T-helper 17 cell (primary cell): ENCODE measurements at regions not wholly inside any gene's neighbourhood (a gene's known extent, or its start where the extent isn't known, plus 50 kb on each side); places are given as distances from the start of the nearest gene placed in this dataset.

Experiments used
- ATAC-seq: fragments of 150-1000 bp; cut with Tn5 transposase; 2 replicates; pipeline ENCODE4 v1.10.0; 2021; ENCODE audit warnings: mild to moderate bottlenecking, moderate library complexity
- DNase-seq, 3 donors: peaks; one replicate each; pipeline versions ENCODE4 v3.0.0 to v3.0.0-alpha.2; 2020 to 2021
- H3K9me3 ChIP-seq: one replicate; pipeline ENCODE4 v1.7.0; 2013; ENCODE audit warnings: low read length, mild to moderate bottlenecking; ENCODE audit not compliant: control insufficient read depth, poor library complexity, severe bottlenecking
- H3K27ac Mint-ChIP-seq: one replicate; pipeline ENCODE4 v1.8.0; 2022; ENCODE audit warnings: mild to moderate bottlenecking, moderate library complexity, mixed read lengths
- H3K27me3 Mint-ChIP-seq: one replicate; pipeline ENCODE4 v1.8.0; 2022; ENCODE audit warnings: mixed read lengths
- H3K36me3 Mint-ChIP-seq: one replicate; pipeline ENCODE4 v1.8.0; 2022; ENCODE audit warnings: low read depth, mixed read lengths
- H3K4me1 Mint-ChIP-seq: one replicate; pipeline ENCODE4 v1.8.0; 2022; ENCODE audit warnings: mild to moderate bottlenecking, mixed read lengths
- H3K4me3 Mint-ChIP-seq: one replicate; pipeline ENCODE4 v1.8.0; 2022; ENCODE audit warnings: mild to moderate bottlenecking, moderate library complexity, mixed read lengths

DNA sequence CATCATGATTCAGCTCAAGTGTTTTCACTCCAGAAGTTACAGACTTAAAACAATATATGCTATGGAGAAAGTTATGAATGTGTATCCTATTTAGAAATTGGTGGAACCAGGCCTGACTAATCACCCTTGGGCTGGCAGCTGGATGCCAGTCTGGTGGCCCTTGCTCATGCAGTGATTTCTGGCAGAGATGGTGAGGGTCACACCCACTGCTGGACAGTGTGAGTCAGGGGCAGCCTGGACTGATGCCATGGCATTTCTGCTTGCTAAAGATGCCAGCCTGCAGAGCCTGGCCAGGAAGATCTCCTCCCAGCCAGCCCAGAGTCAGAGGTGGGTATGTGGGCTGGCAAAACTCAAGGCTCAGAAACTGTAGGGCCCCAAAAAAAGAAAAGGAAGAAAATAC, 695.7 kb downstream of the CDY2B start:
- Mint-ChIP-seq H3K4me3 (no peak overlapping the region), H3K36me3 (no peaks in the 10 kb centered on the region), H3K27me3 (no peaks in the 10 kb centered on the region), H3K4me1 (no peaks in the 10 kb centered on the region), H3K27ac (no peak overlapping the region)
- ATAC-seq (no peak), DNase-seq (no peak)
- H3K9me3 ChIP-seq, result no peaks in the 10 kb centered on the region

DNA sequence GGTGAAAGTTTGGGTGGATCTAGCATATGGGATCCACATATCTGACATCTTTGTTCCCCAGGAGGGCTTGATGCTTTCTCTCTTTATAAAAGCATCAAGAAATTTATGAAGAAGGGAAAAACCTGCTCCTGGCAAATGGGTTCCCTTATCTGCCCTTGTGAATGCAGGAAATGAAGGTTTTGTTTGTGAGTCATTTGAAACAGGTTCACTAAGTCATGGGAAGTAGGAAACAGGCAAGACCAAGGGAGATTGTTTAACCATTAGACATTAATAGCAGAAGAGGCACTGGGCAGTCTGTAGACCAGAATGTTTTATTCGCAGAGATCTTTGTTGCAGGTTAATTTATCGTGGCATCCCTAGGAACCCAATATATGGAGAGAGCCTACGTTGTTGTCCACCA, 713.1 kb downstream of the CDY2B start:
- Mint-ChIP-seq H3K27me3 (no peaks in the 10 kb centered on the region), H3K4me1 (no peaks in the 10 kb centered on the region), H3K36me3 (no peaks in the 10 kb centered on the region), H3K4me3 (no peak overlapping the region), H3K27ac (no peak overlapping the region)
- DNase-seq, result no peak
- no peaks in the 10 kb centered on the region for H3K9me3 ChIP-seq
- no peak for ATAC-seq

- no peaks in the 10 kb centered on the region for H3K27me3 Mint-ChIP-seq
- no peak for DNase-seq
- no peak overlapping the region for H3K4me3 Mint-ChIP-seq
- ATAC-seq, result no peak
- H3K36me3 Mint-ChIP-seq, result no peaks in the 10 kb centered on the region
- no peaks in the 10 kb centered on the region for H3K9me3 ChIP-seq
- H3K27ac Mint-ChIP-seq, result no peak overlapping the region
- H3K4me1 Mint-ChIP-seq, result no peaks in the 10 kb centered on the region
These were observed 757.9 kb downstream of the CDY2B start for GRCh38 chrY:17122166-17122565.

- DNase-seq (no peak), ATAC-seq (no peak)
- H3K9me3 ChIP-seq, result peaks cover 4% of the 10 kb centered on the region
- Mint-ChIP-seq H3K27me3 (no peaks in the 10 kb centered on the region), H3K36me3 (no peaks in the 10 kb centered on the region), H3K4me1 (no peaks in the 10 kb centered on the region), H3K4me3 (no peak overlapping the region), H3K27ac (no peak overlapping the region)
These were observed 794.7 kb downstream of the CDY2B start for GRCh38 chrY:17085303-17085702.

DNA sequence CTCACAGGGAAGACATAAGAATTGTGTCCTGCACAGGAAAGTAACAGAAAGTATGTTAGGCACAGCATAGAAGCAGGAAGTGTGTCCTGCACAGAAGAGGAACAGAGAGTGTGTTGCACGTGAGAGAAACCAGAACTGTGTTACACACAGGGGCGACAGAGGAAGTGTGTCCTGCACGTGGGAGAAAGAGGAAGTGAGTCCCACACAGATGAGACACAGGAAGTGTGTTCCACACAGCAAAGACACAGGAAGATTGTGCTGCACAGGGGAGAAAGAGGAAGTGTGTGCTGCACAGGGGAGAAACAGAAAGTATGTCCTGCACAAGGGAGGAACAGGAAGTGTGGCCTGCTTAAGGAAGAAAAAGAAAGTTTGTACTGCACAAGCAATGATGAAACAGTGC, 800.1 kb downstream of the CDY2B start:
- DNase-seq (no peak), ATAC-seq (no peak)
- H3K27ac Mint-ChIP-seq, result no peak overlapping the region
- no peaks in the 10 kb centered on the region for H3K4me1 Mint-ChIP-seq
- peak overlapping the region; percentile 31 for H3K4me3 Mint-ChIP-seq
- H3K27me3 Mint-ChIP-seq, result no peaks in the 10 kb centered on the region
- H3K36me3 Mint-ChIP-seq, result no peaks in the 10 kb centered on the region
- peaks cover 2% of the 10 kb centered on the region for H3K9me3 ChIP-seq

DNA sequence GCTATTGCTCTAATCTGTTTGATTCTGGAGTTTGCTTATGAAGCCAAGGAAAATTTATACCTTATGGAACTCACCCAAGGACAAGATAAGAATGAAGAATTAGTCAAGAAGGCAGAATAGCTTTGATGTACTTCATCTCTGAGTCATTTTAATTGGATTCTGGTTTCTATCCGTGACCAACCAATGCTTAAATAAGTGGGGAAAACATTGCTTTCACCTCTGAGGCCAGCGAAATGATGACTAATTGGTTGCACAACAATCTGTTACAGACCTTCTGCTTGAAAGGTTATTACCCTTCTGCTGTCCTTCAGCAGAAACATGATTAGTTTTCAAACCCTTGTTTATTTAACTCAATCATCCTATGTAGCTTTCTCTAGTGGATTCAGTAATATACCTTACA, 812.7 kb downstream of the CDY2B start:
- no peak for ATAC-seq
- H3K27me3 Mint-ChIP-seq, result no peaks in the 10 kb centered on the region
- no peaks in the 10 kb centered on the region for H3K4me1 Mint-ChIP-seq
- H3K4me3 Mint-ChIP-seq, result no peak overlapping the region
- H3K27ac Mint-ChIP-seq, result no peak overlapping the region
- no peak for DNase-seq
- H3K9me3 ChIP-seq, result no peaks in the 10 kb centered on the region
- H3K36me3 Mint-ChIP-seq, result no peaks in the 10 kb centered on the region

DNA sequence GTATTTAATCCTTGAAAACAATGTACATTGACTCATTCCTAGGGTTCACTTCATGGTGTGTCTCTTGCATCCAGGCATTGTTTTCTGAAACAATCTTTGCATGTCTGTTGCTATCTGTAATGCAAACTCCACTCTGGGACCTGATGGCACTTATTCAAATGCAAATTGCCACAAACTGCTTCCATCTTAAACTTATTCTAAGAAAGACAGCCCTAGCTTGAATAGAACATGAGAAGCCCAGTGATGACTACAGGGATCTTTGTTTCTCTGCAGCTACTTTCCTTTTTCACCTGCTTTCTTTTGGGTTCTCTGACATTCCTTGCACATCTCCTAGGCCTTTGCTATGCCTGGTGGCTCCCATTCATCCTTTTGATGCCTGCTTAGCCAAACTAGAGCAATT, 827.0 kb downstream of the CDY2B start:
- no peak for ATAC-seq
- Mint-ChIP-seq H3K27me3 (no peaks in the 10 kb centered on the region), H3K4me3 (no peak overlapping the region), H3K4me1 (no peaks in the 10 kb centered on the region), H3K27ac (no peak overlapping the region), H3K36me3 (no peaks in the 10 kb centered on the region)
- DNase-seq, result no peak
- H3K9me3 ChIP-seq, result no peaks in the 10 kb centered on the region

DNA sequence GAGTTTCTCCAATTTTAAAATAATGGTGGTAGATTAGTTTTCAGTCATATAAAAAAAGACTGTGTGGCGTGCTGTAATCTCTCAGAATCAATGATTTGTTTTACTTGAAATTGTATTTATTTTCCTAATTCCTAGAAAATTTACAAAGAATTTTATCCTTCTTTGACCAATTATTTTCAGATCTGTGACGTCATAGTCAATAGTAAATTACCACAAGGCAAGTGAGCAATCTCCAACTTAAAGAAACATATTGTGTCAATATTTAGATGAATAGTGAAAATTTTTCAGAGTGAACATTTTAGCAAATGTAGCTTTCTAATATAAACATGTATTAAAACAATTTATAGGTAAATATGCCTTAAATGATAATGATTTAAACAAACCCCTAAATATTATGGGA, 829.6 kb downstream of the CDY2B start:
- H3K36me3 Mint-ChIP-seq, result no peaks in the 10 kb centered on the region
- no peaks in the 10 kb centered on the region for H3K9me3 ChIP-seq
- no peaks in the 10 kb centered on the region for H3K27me3 Mint-ChIP-seq
- no peak for ATAC-seq
- H3K4me1 Mint-ChIP-seq, result no peaks in the 10 kb centered on the region
- H3K27ac Mint-ChIP-seq, result no peak overlapping the region
- H3K4me3 Mint-ChIP-seq, result no peak overlapping the region
- no peak for DNase-seq

DNA sequence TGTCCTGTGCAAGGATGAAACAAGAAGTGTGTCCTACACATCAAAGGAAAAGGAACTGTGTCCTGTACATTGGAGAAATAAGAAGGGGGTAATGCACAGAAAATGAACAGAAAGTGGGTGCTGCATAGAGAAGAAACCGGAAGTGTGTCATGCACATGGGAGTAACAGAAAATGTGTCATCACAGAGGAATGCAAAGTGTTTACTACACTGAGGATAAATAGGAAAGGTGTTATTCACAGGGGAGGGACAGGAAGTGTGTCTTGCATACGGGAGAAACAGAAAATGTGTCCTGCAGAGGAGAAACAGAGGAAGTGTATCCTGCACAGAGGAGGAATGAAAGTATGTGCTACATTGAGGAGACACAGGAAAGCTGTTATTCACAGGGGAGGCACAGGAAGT, 834.9 kb downstream of the CDY2B start:
- Mint-ChIP-seq H3K27me3 (no peaks in the 10 kb centered on the region), H3K36me3 (no peaks in the 10 kb centered on the region), H3K4me1 (no peaks in the 10 kb centered on the region), H3K27ac (no peak overlapping the region), H3K4me3 (no peak overlapping the region)
- DNase-seq (no peak), ATAC-seq (no peak)
- no peaks in the 10 kb centered on the region for H3K9me3 ChIP-seq

DNA sequence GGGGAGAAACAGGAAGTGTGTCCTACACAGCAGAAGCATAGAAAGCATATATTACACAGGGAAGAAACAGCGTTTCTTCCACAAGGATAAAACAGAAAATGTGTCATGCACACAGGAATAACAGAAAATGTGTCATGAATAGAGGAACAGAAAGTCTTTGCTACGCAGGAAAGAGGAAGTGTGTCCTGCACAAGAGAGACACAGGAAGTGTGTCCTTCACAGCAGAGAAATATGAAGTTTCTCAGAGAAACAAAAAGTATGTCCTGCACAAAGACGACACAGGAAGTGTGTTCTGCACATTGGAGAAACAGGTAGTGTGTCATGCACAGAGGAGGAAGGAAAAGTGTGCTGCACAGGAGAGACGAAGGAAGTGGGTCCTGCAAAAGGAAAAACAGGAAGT, 835.3 kb downstream of the CDY2B start:
- H3K36me3 Mint-ChIP-seq, result no peaks in the 10 kb centered on the region
- no peaks in the 10 kb centered on the region for H3K4me1 Mint-ChIP-seq
- H3K27me3 Mint-ChIP-seq, result no peaks in the 10 kb centered on the region
- no peak for DNase-seq
- no peak for ATAC-seq
- no peak overlapping the region for H3K4me3 Mint-ChIP-seq
- no peaks in the 10 kb centered on the region for H3K9me3 ChIP-seq
- no peak overlapping the region for H3K27ac Mint-ChIP-seq

DNA sequence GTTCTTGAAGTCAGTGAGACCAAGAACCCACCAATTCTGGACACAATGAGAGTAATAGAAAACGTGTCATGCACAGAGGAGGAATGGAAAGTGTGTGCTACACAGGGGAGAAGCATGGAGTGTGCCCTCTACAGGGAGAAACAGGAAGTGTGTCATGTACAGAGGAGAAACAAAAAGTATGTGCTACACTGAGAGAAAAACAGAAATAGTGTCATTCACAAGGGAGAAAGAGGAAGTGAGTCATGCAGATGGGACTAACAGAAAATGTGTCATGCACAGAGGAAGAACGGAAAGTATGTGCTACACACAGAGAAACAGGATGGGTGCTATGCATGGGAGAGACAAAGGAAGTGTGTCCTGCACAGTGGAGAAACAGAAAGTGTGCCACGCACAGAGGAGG, 835.7 kb downstream of the CDY2B start:
- no peaks in the 10 kb centered on the region for H3K36me3 Mint-ChIP-seq
- ATAC-seq (no peak), DNase-seq (no peak)
- H3K4me3 Mint-ChIP-seq, result no peak overlapping the region
- no peaks in the 10 kb centered on the region for H3K27me3 Mint-ChIP-seq
- no peak overlapping the region for H3K27ac Mint-ChIP-seq
- no peaks in the 10 kb centered on the region for H3K4me1 Mint-ChIP-seq
- no peaks in the 10 kb centered on the region for H3K9me3 ChIP-seq

- DNase-seq (no peak), ATAC-seq (no peak)
- Mint-ChIP-seq H3K36me3 (no peaks in the 10 kb centered on the region), H3K4me1 (no peaks in the 10 kb centered on the region), H3K4me3 (no peak overlapping the region), H3K27ac (no peak overlapping the region), H3K27me3 (no peaks in the 10 kb centered on the region)
- H3K9me3 ChIP-seq, result no peaks in the 10 kb centered on the region
These were observed 841.6 kb downstream of the CDY2B start for GRCh38 chrY:17038439-17038838.

DNA sequence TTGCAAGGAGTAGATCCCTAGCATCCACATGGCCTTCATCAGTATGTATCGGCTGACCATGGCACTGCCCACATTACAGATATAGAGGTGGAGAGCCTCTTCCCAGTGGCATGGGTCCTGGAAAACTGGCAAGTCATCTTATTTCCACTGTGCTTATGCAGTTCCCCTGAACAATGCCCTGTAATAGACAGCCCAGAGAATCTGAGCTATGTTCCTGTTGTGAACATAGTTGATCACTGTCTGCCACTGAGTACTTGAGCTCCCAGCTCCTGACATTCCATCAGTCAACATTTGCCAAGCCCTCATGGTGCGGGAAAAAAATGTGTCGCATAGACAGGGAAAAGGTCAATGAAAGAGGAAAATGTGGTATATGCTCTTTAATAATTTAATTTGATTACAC, 861.9 kb downstream of the CDY2B start:
- Mint-ChIP-seq H3K4me3 (no peak overlapping the region), H3K27ac (no peak overlapping the region), H3K36me3 (no peaks in the 10 kb centered on the region), H3K4me1 (no peaks in the 10 kb centered on the region), H3K27me3 (no peaks in the 10 kb centered on the region)
- DNase-seq (no peak), ATAC-seq (no peak)
- H3K9me3 ChIP-seq, result no peaks in the 10 kb centered on the region

DNA sequence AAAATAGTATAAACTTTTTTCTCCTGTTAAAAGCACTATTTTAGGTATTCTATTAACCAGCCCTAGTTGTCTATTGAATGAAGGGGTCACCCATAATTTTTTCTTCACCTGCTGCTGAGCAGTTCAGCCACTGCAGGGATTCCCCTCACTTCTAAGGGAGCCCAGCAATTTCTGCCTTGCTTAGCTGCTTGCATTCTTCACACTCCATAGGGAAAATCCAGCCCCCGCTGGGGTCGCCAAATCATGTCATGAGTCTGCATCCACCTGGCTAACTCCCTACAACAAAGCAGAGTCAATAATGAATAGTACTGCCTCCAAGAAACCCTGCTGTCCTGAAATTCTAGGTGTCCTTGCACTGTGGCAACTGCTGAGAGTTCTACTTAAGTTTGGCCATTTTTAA, 886.5 kb downstream of the CDY2B start:
- DNase-seq, result no peak
- no peaks in the 10 kb centered on the region for H3K9me3 ChIP-seq
- Mint-ChIP-seq H3K27me3 (no peaks in the 10 kb centered on the region), H3K36me3 (no peaks in the 10 kb centered on the region), H3K4me3 (no peak overlapping the region), H3K4me1 (no peaks in the 10 kb centered on the region), H3K27ac (no peak overlapping the region)
- ATAC-seq, result no peak

DNA sequence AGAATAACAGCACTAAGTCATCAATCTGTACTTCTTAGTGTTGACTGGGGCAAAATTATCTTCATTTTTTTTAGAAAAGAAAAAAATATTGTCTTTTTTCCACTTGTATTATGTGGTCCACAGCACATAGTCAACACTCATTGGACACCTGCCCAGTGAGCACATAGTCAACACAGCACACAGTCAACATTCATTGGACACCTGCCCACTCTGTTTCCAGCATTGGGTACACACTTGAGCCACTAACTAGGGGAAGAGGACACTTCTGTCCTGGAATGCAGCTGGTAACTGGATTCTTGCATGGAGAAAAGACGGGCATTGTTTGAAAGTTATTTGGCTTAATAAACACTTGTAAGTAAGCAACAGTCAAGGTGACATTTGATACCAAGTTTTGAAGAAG, 898.2 kb downstream of the CDY2B start:
- Mint-ChIP-seq H3K4me1 (no peaks in the 10 kb centered on the region), H3K27ac (no peak overlapping the region), H3K4me3 (no peak overlapping the region), H3K36me3 (no peaks in the 10 kb centered on the region), H3K27me3 (no peaks in the 10 kb centered on the region)
- no peak for ATAC-seq
- H3K9me3 ChIP-seq, result no peaks in the 10 kb centered on the region
- no peak for DNase-seq
